Activated T-cell treated with anti-CD3 and anti-CD28 coated beads, Interleukin-2, amount 50 U/mL, for 72 hours (primary cell): ENCODE measurements at regions not wholly inside any gene's neighbourhood (a gene's known extent, or its start where the extent isn't known, plus 50 kb on each side); places are given as distances from the start of the nearest gene placed in this dataset.

Experiments
- ATAC-seq, 2 donors: fragments of 150-1000 bp; cut with Tn5 transposase; replicated peaks in 1 of 2; 2 replicates each; pipeline ENCODE4 v1.10.0; 2021; ENCODE audit warnings: moderate library complexity in 2 of 2, mild to moderate bottlenecking in 1 of 2
- DNase-seq, 2 donors: peaks; one replicate each; pipeline ENCODE4 v3.0.0; 2021 to 2022; ENCODE audit warnings: mixed read lengths in 1 of 2
- H3K27ac Mint-ChIP-seq: one replicate; pipeline ENCODE4 v1.8.0; 2022; ENCODE audit warnings: mild to moderate bottlenecking, moderate library complexity, mixed read lengths
- H3K27me3 Mint-ChIP-seq: one replicate; pipeline ENCODE4 v1.8.0; 2022; ENCODE audit warnings: low read depth, mixed read lengths
- H3K36me3 Mint-ChIP-seq, 2 donors: one replicate each; pipeline ENCODE4 v1.8.0; 2022; ENCODE audit warnings: mixed read lengths in 2 of 2, mild to moderate bottlenecking in 1 of 2; ENCODE audit not compliant: insufficient read depth in 2 of 2
- H3K4me1 Mint-ChIP-seq: one replicate; pipeline ENCODE4 v1.8.0; 2022; ENCODE audit warnings: low read depth, mixed read lengths
- H3K4me3 Mint-ChIP-seq, 2 donors: one replicate each; pipeline ENCODE4 v1.8.0; 2022; ENCODE audit warnings: mild to moderate bottlenecking in 2 of 2, mixed read lengths in 2 of 2, moderate library complexity in 2 of 2
- H3K9me3 Mint-ChIP-seq, 2 donors: one replicate each; pipeline ENCODE4 v1.8.0; 2022; ENCODE audit warnings: mixed read lengths in 2 of 2

DNA sequence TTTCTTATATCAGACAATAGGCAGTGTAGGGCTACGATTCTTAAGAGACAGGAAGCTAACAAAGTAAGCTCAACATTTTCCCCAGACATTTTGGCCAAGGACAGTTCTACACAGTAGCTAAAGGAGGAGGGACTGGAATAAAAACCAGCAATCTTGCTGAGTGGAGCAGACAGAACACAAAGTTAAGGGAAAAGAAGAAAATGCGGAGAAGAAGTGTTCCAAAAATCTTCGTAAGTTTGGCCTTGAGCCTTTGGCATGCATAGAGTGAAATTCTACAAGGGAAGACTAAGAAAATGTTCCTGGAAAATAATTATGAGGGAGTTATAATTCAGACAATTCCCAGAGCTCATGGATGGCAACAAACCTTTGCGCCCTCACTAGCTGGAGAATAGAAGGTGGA lies 748.0 kb upstream of the CTNND2 start:
- ATAC-seq = no peak

GRCh38 chr5:12648558-12648957 lies 744.3 kb upstream of the CTNND2 start:
- DNase-seq = no peak
- Mint-ChIP-seq H3K27me3 (no peaks in the 10 kb centered on the region), H3K9me3 (peaks cover 2 to 6% of the 10 kb centered on the region in 2 donors), H3K4me3 (no peak overlapping the region), H3K27ac (no peak overlapping the region), H3K36me3 (no peaks in the 10 kb centered on the region), H3K4me1 (no peaks in the 10 kb centered on the region)
- no peak for ATAC-seq

More for the DNA sequence above, 748.0 kb upstream of the CTNND2 start:
- Mint-ChIP-seq H3K27me3 (no peaks in the 10 kb centered on the region), H3K9me3 (peaks cover 3 to 8% of the 10 kb centered on the region in 2 donors), H3K4me3 (no peak overlapping the region), H3K4me1 (no peaks in the 10 kb centered on the region), H3K36me3 (no peaks in the 10 kb centered on the region), H3K27ac (no peak overlapping the region)
- DNase-seq = no peak

GRCh38 chr5:12647613-12648012 lies 743.4 kb upstream of the CTNND2 start:
- H3K36me3 Mint-ChIP-seq = no peaks in the 10 kb centered on the region
- no peak for DNase-seq
- peaks cover 2 to 6% of the 10 kb centered on the region in 2 donors for H3K9me3 Mint-ChIP-seq
- no peaks in the 10 kb centered on the region for H3K4me1 Mint-ChIP-seq
- no peak overlapping the region for H3K4me3 Mint-ChIP-seq
- no peak overlapping the region for H3K27ac Mint-ChIP-seq
- no peak for ATAC-seq
- H3K27me3 Mint-ChIP-seq = no peaks in the 10 kb centered on the region

GRCh38 chr5:12645582-12645981 lies 741.3 kb upstream of the CTNND2 start:
- no peak overlapping the region for H3K4me3 Mint-ChIP-seq
- no peak overlapping the region for H3K27ac Mint-ChIP-seq
- DNase-seq (no peak), ATAC-seq (no peak)
- no peaks in the 10 kb centered on the region for H3K36me3 Mint-ChIP-seq
- no peaks in the 10 kb centered on the region for H3K4me1 Mint-ChIP-seq
- no peaks in the 10 kb centered on the region for H3K27me3 Mint-ChIP-seq
- H3K9me3 Mint-ChIP-seq = peaks cover 2 to 4% of the 10 kb centered on the region in 2 donors

DNA sequence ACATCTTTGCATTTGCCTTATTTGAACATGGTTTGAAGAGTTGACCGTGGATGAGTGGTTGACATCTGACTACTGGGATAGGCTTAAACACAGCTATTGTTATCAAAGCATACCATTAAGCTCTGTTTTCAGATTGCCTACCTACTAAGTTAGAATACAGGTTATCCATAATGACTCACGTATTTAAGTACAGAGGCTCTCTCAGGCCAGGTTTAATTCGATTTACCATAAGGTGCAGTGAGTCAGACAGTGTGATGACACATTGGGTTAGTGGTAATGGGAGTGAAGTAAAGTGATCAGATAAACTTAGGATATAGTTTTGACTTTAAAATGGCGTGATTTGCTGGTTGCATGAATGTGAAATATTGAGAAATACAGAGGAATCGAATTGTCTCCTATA lies 732.0 kb upstream of the CTNND2 start:
- Mint-ChIP-seq H3K4me1 (no peaks in the 10 kb centered on the region), H3K9me3 (peaks cover 16 to 24% of the 10 kb centered on the region in 2 donors), H3K4me3 (no peak overlapping the region), H3K27me3 (no peaks in the 10 kb centered on the region), H3K36me3 (peaks cover 0 to 1% of the 10 kb centered on the region in 2 donors), H3K27ac (no peak overlapping the region)
- no peak for DNase-seq
- no peak for ATAC-seq

DNA sequence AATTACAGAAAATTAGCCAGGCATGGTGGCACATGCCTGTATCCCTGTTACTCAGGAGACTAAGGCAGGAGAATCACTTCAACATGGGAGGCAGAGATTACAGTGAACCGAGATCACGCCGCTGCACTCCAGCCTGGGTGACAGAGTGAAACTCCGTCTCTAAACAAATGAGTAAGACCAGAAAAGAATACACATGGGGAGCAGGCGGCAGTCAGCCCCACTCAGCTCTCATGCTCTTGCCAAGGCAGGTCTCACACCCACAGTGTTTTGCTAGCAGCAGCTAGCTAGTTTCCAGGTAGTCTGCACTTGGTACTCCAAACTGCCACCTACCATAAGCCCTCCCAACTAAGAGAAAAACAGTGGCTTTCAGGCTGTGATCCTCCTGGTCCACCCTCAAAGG lies 722.3 kb upstream of the CTNND2 start:
- H3K27me3 Mint-ChIP-seq = no peaks in the 10 kb centered on the region
- peaks cover 0 to 1% of the 10 kb centered on the region in 2 donors for H3K36me3 Mint-ChIP-seq
- peaks cover 2 to 7% of the 10 kb centered on the region in 2 donors for H3K9me3 Mint-ChIP-seq
- H3K27ac Mint-ChIP-seq = no peak overlapping the region
- no peak overlapping the region for H3K4me3 Mint-ChIP-seq
- no peaks in the 10 kb centered on the region for H3K4me1 Mint-ChIP-seq
- ATAC-seq (no peak), DNase-seq (no peak)

DNA sequence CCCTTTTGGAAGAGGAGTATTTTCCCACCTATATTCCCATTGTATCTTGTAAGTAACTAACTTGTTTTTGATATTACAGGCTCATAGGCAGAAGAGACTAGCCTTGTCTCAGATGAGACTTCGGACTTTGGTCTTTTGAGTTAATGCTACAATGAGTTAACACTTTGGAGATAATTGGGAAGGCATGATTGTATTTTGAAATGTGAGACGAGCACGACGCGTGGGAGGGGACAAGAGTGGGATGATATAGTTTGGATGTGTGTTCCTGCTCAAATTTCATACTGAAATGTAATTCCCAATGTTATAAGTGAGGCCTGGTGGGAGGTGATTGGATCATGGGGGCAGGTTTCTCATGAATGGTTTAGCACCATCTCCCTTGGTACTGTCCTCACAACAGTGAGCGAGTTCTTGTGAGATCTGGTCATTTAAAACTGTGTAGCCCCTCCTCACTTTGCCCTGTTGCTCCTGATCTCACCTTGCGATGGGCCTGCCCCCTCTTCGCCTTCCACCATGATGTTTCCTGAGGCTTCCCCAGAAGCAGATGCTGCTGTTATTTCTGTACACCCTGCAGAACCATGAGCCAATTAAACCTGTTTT lies 721.5 kb upstream of the CTNND2 start:
- H3K27me3 Mint-ChIP-seq = no peaks in the 10 kb centered on the region
- H3K4me1 Mint-ChIP-seq = no peaks in the 10 kb centered on the region
- DNase-seq = no peak
- peaks cover 1 to 2% of the 10 kb centered on the region in 2 donors for H3K36me3 Mint-ChIP-seq
- H3K9me3 Mint-ChIP-seq = peaks cover 2 to 7% of the 10 kb centered on the region in 2 donors
- H3K27ac Mint-ChIP-seq = no peak overlapping the region
- H3K4me3 Mint-ChIP-seq = no peak overlapping the region
- no peak for ATAC-seq

DNA sequence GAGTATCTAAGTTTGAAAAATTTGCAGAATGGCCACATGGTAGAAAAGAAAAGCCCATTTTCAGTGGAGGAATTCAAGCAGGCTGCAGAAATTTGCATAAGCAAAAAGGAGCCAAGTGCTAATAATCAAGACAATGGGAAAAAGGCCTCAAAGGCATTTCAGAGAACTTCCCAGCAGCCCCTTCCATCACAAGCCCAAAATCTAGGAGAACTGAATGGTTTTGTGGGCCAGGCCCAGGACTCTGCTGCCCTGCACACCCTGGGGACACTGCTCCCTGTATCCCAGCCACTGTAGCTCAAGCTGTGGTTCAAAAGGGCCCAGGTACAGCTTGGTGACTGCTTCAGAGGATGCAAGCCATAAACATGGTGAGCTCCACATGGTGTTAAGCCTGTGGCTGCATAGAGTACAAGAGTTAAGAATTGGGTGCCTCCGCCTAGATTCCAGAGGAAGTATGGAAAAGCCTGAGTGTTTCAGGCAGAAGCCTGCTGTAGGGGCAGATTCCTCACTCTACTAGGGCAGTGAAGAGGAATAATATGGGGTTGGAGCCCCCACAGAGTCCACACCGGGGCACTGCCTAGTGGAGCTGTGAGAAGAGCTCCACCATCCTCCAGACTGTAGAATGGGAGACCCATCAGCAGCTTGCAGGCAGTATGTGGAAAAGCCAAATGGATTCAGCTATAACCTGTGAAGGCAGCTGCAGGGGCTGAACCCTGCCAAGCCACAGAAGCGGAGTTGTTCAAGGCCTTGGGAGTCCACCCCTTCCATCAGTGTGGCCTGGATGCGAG lies 720.7 kb upstream of the CTNND2 start:
- no peak overlapping the region for H3K27ac Mint-ChIP-seq
- peaks cover 3 to 8% of the 10 kb centered on the region in 2 donors for H3K9me3 Mint-ChIP-seq
- H3K36me3 Mint-ChIP-seq = peaks cover 1 to 2% of the 10 kb centered on the region in 2 donors
- no peaks in the 10 kb centered on the region for H3K27me3 Mint-ChIP-seq
- H3K4me3 Mint-ChIP-seq = no peak overlapping the region
- no peak for DNase-seq
- no peaks in the 10 kb centered on the region for H3K4me1 Mint-ChIP-seq
- ATAC-seq = no peak

- H3K27ac Mint-ChIP-seq = no peak overlapping the region
- peaks cover 5 to 7% of the 10 kb centered on the region in 2 donors for H3K9me3 Mint-ChIP-seq
- H3K4me3 Mint-ChIP-seq = no peak overlapping the region
- peaks cover 1 to 2% of the 10 kb centered on the region in 2 donors for H3K36me3 Mint-ChIP-seq
- H3K4me1 Mint-ChIP-seq = no peaks in the 10 kb centered on the region
- DNase-seq (no peak), ATAC-seq (no peak)
- H3K27me3 Mint-ChIP-seq = no peaks in the 10 kb centered on the region
Observed at GRCh38 chr5:12623408-12623807, 719.2 kb upstream of the CTNND2 start.

- H3K4me1 Mint-ChIP-seq = no peaks in the 10 kb centered on the region
- no peaks in the 10 kb centered on the region for H3K27me3 Mint-ChIP-seq
- DNase-seq (no peak), ATAC-seq (no peak)
- H3K27ac Mint-ChIP-seq = no peak overlapping the region
- peaks cover 8 to 16% of the 10 kb centered on the region in 2 donors for H3K9me3 Mint-ChIP-seq
- H3K36me3 Mint-ChIP-seq = peaks cover 0 to 2% of the 10 kb centered on the region in 2 donors
- H3K4me3 Mint-ChIP-seq = no peak overlapping the region
Observed at GRCh38 chr5:12616093-12616492, 711.8 kb upstream of the CTNND2 start.

DNA sequence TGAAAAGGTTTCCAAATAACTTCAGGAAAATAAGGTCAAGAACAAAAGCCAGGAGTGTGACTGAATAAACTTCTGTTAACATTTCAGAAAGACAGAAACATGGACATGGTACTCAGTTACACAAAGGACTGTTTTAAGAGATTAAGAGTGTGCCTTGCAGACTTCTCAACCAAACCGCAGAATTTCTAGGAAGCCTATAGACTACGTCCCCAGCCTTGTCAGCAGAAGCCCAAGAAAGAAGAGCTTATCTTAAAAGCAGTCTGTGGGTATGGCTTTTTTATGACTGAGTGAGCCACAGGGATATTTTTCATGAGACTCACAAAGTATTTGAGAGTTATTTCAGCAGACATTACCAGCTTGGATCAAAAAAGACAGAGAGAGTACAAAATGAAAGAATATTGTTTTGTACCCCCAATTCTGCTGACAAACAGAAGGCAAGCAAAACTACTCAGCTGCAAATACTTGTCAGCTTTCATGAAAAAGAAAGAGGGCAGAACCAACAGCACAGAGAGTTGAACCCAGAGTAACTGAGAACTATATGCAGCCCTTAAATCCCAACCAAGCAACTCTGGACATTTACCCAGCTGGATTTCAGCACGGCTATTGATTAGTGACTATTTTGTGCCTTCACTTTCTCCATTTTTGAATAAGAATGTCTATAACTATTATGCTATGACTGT lies 711.0 kb upstream of the CTNND2 start:
- ATAC-seq = no peak

DNA sequence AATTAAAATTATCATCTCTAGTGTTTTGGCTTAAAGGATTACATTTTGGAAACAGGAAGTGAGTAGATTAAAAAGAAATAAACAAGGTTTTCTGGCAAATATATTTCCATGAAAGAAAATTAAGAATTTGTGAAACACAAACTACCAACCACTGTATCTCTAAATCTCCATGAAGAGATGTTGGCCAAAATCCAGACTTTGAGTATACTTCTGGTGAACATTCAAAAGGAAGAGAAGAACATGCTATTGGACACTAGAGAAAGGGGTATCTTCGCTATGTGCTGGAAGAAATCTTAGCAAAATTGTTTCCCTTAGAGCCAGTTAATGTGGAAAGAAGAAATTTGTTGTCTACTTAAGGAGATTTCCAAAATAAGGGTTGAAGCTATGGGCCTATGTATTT lies 710.4 kb upstream of the CTNND2 start:
- Mint-ChIP-seq H3K27me3 (no peaks in the 10 kb centered on the region), H3K27ac (no peak overlapping the region)
- ATAC-seq = no peak

More for the DNA sequence above, 711.0 kb upstream of the CTNND2 start:
- no peak for DNase-seq
- no peak overlapping the region for H3K4me3 Mint-ChIP-seq
- H3K36me3 Mint-ChIP-seq = peaks cover 0 to 2% of the 10 kb centered on the region in 2 donors
- no peaks in the 10 kb centered on the region for H3K4me1 Mint-ChIP-seq
- H3K27ac Mint-ChIP-seq = no peak overlapping the region
- no peaks in the 10 kb centered on the region for H3K27me3 Mint-ChIP-seq
- peaks cover 11 to 18% of the 10 kb centered on the region in 2 donors for H3K9me3 Mint-ChIP-seq

GRCh38 chr5:12611132-12611531 lies 706.9 kb upstream of the CTNND2 start:
- no peak for ATAC-seq
- Mint-ChIP-seq H3K9me3 (peaks cover 8 to 18% of the 10 kb centered on the region in 2 donors), H3K4me3 (no peak overlapping the region), H3K27ac (no peak overlapping the region), H3K27me3 (no peaks in the 10 kb centered on the region), H3K36me3 (peaks cover 0 to 2% of the 10 kb centered on the region in 2 donors), H3K4me1 (no peaks in the 10 kb centered on the region)
- DNase-seq = no peak

More for the DNA sequence above, 710.4 kb upstream of the CTNND2 start:
- Mint-ChIP-seq H3K36me3 (peaks cover 0 to 2% of the 10 kb centered on the region in 2 donors), H3K4me1 (no peaks in the 10 kb centered on the region), H3K4me3 (no peak overlapping the region), H3K9me3 (peaks cover 8 to 15% of the 10 kb centered on the region in 2 donors)
- no peak for DNase-seq
